Superior temporal gyrus (tissue), 1 donor: ENCODE measurements at regions not wholly inside any gene's neighbourhood (a gene's known extent, or its start where the extent isn't known, plus 50 kb on each side); places are given as distances from the start of the nearest gene placed in this dataset.

Experiments used
- DNase-seq: peaks from one replicate; pipeline ENCODE4 v3.0.0-alpha.2; 2016; ENCODE audit errors: extremely low spot score

DNA sequence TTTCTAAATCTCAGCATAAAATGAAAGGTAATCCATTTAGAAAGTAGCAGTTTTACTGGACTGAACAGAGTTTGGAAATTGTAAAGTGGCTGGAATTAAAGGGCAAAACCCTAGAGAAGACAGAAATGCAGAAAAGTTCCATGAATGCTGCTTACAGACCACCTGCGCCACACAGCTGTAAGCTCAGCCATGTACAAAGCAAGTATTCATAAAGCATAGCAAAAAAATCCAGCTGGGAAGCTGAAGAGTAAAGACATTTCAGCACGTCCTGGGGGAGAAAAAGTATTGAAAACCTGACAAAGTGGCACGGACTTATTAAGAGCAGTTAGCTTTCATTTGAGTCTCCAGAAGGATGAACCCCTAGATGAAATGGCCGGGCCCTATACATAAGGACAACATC, 220.1 kb upstream of the CNTN5 start:
- DNase-seq = no peak

DNA sequence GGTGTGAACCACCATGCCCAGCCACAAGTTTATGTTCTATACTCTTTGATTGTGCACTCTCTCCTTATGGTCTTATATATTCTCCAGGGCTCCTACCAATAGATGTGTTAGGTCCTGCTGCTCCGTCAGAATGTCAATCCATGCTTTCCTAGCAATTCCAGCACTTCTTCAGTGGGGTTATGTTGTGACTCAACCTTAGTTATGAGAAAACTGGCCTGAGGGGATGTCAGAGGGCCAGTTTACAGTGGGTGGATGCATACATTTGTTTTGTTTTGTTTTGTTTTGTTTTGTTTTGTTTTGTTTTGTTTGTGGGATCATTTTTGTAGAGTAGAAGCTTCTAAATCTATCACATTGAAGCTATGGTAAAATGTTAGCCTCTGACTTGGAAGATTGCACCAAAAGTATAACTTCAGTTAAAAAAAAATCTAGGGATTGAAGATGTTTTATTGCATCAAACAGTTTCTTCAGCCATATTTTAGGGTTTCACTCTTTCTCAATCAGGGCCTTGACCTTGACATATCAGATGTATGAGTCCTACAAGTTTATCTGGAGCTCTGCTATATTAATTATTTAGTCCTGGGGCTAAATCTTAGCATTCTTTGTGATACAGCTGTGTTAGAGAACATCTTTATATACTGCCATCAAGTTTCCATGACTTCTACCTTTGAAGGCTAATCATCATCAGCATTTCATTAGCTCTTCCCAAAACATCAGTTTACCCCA, 191.6 kb upstream of the CNTN5 start:
- DNase-seq = no peak

DNA sequence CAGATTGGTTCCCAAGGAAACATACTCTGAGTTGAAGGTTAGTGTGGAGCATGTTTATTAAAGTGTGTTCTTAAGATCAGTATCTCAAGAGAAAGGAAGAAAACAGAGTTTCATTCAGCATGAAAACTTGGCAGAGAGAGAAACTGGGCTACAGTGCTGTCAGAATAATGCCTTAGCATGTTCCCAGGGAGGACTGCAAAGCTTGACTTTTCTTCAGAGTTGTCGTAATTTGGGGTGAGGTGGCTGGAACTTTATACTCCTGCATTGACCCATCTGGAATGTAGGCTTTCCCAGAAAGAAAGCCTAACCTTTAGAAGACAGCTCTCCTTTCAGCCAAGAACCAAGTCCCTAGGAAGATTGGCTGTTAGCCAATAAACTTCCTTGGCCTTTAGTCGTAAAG, 190.8 kb upstream of the CNTN5 start:
- DNase-seq = no peak

DNA sequence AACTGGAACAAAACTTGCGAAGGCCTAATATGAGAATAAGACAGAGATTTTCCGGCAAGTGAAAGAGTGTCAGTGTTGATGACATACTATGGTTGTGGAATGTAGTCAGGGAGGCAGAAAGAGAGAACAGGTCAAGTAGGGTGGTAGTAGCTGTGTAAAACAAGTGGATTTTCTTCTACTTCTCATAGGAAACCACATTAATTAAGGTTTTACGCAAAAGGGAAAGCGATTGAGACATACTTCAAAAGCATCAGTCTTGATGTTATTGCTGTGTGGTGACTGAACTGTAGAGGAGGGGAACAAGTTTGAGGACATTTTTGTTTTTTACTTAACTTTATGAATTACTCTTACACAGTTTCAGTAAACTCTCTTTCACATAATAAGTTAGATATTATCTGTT, 186.0 kb upstream of the CNTN5 start:
- DNase-seq = no peak

DNA sequence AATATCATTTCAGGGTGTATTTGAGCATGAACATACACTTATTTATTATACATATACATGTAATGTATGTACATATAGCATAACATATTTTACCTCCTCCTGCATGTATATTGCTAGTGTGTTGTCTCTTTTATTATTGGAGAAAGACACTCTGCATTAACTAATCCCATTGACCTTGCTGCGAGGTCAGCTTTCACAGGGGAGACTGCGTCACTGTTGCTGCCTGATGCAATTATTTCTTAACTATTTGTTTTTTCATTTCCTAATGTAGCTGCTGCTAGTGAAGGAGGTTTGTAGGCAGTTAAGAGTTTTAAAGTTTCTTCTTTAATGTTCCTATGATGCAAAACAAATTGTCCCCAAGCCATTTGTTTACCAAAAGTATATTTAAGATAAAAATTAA, 185.4 kb upstream of the CNTN5 start:
- no peak for DNase-seq

DNA sequence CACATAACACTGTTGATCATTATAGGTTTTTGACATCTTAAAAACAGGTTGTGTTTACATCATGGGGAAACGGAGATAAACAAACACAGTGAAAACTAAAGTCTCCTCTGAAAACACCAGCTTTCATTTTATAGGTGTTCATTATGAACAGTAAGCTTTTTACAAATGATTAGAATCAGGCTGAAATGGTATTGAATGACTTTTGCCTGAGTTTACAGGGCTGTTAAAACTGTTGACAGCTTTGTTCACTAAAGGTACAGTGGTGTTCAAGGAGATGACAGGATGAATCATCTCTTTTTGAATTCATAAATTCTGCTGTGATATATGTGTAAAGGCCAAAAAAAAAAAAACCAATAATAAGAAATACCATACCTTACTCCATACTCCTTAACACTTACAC, 184.6 kb upstream of the CNTN5 start:
- no peak for DNase-seq

DNA sequence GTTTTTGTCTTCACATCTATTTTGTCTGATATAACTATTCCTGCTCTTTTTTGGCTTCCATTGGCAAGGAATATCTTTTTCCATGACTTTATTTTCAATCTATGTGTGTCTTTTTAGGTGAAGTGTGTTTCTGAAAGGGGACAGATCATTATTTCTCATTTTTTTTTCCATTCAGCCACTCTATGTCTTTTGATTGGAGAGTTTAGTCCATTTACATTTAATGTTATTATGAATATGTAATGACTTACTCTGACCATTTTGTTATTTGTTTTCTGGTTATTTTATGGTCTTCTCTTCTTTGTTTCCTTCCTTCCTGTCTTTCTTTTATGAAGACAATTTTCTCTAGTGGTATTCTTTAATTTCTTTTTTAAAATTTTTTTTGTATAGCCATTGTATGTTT, 178.6 kb upstream of the CNTN5 start:
- no peak for DNase-seq

DNA sequence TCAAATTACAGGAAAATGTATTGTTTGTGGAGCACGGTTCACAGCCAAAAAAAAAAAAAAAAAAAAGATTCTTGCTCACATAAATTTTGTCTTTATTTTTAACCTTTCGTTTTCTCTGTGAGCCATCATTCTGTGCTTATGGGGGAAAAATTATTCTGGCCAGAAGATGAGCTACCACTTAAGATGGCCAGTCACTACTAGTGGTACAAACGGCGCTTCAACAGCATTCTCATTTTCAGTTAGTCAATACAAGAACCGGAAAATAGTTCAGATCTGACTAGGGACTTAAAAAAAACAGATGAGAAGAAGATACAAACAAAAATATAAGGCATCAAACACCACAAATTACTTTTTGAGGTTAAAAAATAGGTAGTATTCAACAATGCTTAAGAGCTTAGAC, 158.6 kb upstream of the CNTN5 start:
- no peak for DNase-seq

DNA sequence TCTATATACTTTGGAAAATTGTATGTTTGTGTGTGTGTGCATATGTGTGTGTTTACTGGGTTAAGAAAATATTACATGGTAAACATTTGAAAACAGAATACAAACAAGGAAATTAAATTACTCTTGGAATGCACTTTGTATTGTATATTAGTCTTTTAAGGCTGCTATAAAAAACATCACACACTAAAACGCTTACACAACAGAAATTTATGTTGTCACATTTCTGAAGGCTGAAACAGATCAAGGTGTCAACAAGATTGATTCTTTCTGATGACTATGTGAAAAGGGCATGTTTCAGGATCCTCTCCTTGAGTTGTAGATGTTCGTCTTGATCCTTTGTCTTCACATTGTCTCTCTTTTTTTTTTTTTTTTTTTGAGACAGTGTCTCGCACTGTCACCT, 149.1 kb upstream of the CNTN5 start:
- no peak for DNase-seq

DNA sequence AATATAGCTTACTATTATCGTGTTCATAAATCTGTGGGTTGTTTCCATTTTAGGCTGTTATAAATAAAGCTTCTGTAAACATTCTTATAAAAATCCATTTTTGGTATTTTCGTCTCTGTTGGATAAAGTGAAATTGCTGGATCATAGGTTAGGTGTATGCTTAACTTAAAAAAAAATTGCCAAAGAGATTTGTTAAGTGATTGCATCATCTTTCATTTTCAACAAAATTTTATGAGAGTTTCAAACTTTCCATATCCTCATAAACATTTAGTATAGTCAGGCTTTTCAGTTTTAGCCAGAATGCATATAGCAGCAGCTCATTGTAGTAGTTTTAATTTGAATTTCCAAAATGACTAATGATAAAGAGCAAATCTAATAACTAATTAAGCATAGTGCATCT, 146.7 kb upstream of the CNTN5 start:
- DNase-seq = no peak

DNA sequence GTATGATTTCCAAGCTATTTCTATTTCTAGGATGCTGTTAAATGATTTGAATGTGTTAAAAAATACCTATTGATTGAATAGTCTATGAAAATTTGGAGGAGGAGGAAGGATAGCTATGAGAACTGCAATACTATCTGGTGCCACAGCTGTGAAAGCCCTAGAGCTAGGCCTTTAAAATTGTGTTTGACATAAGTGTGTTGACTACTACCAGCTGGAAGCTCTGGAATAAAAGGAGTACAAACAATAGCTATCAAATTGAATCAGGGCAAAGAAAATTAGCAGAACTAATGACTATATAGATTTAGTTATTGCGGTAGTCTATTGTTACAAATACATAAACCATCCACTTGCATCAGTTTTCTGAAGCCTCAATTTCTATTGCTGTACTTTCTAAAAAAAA, 124.8 kb upstream of the CNTN5 start:
- no peak for DNase-seq

DNA sequence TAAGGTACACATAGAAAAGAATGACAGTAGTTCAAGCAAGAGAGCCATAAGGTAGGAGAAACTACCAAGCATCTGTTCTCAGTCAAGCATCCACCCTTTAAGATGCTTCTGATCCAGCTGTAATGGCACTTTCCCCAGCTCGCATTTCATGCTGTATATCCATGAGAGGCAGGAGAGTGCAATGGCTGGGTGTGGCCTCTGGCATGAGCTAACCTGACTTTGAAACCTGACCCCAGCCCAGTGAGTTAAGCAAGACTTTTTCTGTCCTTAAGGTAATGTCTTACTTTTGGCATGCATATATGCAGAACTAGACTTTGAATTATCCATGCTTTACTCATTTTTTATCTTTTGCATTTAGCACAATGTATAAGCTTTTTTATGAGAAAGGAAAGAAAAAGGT, 79.8 kb upstream of the CNTN5 start:
- no peak for DNase-seq

DNA sequence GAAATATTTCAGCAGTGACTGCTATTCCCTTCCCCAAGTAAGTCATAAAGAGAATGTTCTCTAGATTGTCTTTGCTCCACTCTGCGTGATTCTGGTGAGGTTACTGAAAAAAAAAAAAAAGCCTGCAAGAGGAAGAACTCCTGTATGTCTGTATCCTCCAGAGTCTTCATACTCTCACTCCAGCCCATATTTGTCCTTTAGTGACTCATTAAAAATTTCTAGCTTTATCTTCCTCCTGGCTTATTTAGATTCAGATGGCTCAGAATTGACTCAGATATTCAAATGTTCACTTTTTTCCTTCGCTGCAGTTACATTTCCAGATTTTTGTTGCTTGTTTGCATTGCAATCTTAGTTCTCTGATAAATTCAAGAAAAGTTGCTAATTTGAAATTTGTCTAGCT, 76.3 kb upstream of the CNTN5 start:
- no peak for DNase-seq

DNA sequence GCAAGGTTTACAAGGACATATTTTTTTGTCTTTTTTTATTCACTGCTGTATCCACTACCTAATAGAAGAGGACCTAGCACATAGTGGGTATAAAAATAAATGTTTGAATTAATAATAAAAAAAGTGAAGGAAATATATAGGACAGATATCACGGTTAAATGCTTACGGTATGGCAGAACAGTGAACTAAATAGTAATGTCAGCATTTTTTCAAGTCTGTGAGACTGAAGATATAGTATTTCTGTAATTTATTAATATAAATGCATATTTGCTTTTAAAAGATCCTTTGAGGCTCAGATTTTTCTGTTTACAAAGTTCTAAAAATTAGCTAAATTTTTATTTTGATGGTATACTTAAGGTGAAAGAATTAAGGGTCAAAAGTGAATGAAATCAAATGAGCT, 68.6 kb upstream of the CNTN5 start:
- no peak for DNase-seq

DNA sequence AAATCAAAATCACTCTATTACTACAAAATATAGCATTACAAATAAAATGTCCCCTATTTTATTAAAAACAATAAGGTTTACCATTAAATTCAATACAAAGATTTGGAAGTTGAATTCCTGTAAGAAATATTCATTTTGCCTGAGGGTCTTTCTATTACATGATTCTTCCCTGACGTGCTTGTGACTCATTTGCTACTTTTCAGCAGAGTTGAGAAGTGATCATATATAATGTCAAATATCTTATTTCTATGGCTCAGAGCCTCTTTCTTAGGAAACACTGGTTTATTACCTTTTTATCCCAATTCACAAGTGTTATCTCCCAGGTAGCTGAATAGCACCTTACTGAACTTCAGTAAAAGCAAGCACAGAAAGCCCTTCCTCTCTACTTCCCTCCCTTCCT, 65.2 kb upstream of the CNTN5 start:
- no peak for DNase-seq

DNA sequence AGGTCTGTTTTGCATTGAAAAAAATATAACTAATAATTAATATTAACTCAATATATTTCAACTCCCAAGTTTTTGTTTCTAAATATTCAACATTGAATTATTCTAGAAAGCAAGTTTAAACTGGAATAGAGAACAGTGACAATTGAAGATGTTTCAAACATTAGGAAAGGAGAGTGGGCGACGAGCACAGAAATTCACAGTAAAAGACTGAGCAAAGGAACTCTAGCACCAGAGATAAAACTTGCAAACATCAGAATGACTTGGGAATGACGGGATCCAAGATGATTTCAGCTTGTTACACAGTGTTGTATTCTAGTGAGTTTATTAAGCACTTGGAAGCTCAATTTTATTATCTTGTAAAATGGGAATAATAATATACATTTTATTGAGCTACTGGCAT, 56.6 kb upstream of the CNTN5 start:
- DNase-seq = no peak

DNA sequence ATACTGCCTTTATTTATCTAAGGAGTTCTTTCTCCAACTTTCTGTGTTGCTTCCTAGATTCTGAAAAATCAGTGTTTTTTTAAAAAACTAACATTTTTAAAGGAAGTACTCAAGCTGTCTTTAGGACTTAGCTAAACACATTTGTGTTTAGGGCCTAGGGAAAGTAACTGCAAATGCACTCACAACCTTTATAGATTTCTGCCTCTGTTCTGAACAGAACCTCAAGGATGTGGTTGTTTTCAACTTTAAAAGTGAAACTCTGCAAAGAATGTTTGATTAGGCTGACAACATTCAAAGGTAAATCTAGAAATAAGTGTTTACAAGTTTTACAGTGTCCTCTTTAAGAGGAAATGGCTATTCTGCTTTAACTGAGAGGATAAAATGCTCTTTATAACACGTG, 55.4 kb upstream of the CNTN5 start:
- no peak for DNase-seq

DNA sequence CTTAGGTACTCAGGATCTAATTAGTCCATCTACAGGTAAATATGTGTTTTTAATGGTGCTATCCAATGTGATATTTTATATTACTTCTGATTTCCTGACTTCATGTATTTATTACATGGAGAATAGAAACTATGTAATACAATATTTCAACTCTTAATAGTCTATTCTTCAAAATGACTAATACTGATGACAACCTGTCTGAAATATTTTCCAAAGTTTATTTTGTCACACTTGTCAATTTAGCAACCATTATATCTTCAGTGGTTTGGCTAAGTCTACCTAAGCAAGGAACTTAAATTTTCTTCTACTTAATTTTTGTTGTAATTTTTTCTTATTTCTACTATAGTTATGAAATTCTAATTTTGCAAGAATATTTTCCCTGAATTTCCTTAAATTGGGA, 55.0 kb upstream of the CNTN5 start:
- DNase-seq = no peak

DNA sequence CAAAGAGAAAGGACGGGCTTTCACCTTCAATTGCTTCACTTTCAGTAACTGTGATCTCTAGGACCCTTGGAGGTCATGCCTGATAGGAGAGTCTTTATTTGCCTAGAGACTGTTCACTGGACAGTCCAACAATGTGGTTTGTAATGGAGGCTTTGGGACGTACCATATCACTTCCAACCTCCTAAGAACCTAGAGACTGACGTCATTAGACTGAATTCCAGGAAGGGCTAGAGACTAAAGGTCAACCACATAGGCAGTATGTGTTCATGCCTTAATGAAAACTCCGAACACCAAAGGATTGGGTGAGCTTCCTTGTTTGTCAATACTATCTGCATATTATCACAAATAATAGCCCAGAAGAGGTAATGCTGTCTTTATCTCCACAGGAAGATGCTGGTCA, 53.7 kb upstream of the CNTN5 start:
- DNase-seq = no peak
